Fibroblast of pulmonary artery (primary cell): ENCODE measurements at regions not wholly inside any gene's neighbourhood (a gene's known extent, or its start where the extent isn't known, plus 50 kb on each side); places are given as distances from the start of the nearest gene placed in this dataset.
A peak's percentile ranks its signal among the peaks of the same experiment; 100 is the strongest.

ENCODE experiments used
- DNase-seq: peaks from one replicate; pipeline ENCODE4 v3.0.0-alpha.2; 2010; ENCODE audit warnings: low read depth
- H3K4me3 ChIP-seq: replicated peaks from 2 replicates; pipeline ENCODE4 v1.5.1; 2011; ENCODE audit warnings: low read depth, mild to moderate bottlenecking, control low read depth, low read length, moderate library complexity
- CTCF ChIP-seq: IDR thresholded peaks from 2 replicates; pipeline ENCODE4 v1.5.1; 2011; ENCODE audit warnings: mild to moderate bottlenecking, control low read depth, low read length, inconsistent platforms; ENCODE audit errors: missing control alignments

DNA sequence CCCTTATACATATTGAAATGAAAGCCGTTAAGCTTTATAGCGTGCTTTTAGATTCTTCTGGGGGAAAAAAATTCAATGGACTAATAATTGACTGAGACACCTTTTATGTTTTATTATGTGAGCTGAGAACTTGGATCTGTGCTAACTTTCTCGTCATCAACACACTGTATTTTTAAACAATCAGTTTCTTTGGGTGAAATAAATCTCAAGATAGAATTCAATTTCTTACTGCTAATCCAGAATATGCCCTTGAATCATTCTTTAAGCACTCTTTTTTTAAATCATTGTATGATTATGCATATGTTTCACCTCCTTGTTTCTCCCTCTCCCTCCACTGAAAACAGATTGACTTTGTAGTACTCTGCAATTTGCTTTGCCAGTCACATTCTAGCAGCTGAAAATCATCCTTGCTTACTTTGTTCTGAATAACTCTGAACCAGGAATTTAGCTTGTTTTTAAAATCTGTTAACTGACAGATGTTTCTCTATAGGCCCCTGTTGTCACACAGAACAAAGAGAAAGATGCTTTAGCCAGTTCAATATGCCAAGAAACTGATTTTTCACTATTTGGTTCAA, 81.5 kb downstream of the SLIT2 start:
- no peak for TF ChIP-seq CTCF
- DNase-seq = no peak

GRCh38 chr4:20337261-20337664, 85.6 kb downstream of the SLIT2 start:
- H3K4me3 ChIP-seq = no peak overlapping the region
- no peak for TF ChIP-seq CTCF
- no peak for DNase-seq

More for the DNA sequence above, 81.5 kb downstream of the SLIT2 start:
- no peak overlapping the region for H3K4me3 ChIP-seq

- no peak overlapping the region for H3K4me3 ChIP-seq
- no peak for DNase-seq
- TF ChIP-seq CTCF = no peak
Measured at GRCh38 chr4:20338841-20339240, 87.1 kb downstream of the SLIT2 start.

- no peak for TF ChIP-seq CTCF
- DNase-seq = no peak
- no peak overlapping the region for H3K4me3 ChIP-seq
Measured at GRCh38 chr4:20341134-20341738, 89.5 kb downstream of the SLIT2 start.

GRCh38 chr4:20347531-20347930, 95.8 kb downstream of the SLIT2 start:
- DNase-seq = peak; percentile 21
- TF ChIP-seq CTCF = no peak
- no peak overlapping the region for H3K4me3 ChIP-seq

GRCh38 chr4:20348411-20348810, 96.7 kb downstream of the SLIT2 start:
- no peak for TF ChIP-seq CTCF
- DNase-seq = no peak
- H3K4me3 ChIP-seq = no peak overlapping the region

DNA sequence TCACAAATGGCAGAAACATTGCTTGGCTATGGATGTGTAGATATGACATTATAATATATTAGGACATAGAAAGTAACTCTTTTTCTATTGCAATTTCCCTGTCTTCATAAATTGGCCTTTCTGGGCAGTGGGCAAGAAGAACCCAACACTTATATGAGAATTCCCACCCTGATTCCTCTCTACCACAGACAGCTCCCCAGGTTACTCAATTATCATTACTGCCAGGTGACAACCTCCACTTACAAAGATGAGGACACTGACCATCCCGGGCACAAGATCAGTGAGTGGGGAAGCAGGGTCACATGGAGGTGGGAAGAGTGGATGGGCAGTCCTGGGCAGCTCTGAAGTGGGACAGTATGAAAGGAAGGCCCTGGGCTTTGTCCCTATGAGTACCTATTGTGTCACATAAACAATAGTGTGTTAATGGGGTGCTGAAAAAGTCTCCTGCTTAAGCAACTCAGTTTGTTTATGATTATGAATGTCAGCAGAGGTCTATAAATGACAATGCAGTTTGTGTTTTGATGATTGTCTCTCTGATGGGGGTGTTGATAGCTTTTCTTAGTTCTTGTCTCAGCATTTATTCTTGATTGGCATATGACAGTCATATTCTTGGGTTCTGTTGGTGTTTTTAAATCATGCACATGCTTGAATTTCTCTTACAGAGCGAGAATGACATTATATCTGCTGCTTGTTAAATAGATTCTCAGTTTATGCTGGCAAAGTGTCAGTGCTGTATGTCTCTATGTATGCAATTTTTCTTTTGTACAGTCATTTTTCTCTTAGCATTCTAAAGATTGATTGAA, 99.9 kb downstream of the SLIT2 start:
- H3K4me3 ChIP-seq = no peak overlapping the region
- DNase-seq = no peak
- no peak for TF ChIP-seq CTCF
